ENCODE measurements at regions not wholly inside any gene's neighbourhood (a gene's known extent, or its start where the extent isn't known, plus 50 kb on each side); places are given as distances from the start of the nearest gene placed in this dataset.

DNA sequence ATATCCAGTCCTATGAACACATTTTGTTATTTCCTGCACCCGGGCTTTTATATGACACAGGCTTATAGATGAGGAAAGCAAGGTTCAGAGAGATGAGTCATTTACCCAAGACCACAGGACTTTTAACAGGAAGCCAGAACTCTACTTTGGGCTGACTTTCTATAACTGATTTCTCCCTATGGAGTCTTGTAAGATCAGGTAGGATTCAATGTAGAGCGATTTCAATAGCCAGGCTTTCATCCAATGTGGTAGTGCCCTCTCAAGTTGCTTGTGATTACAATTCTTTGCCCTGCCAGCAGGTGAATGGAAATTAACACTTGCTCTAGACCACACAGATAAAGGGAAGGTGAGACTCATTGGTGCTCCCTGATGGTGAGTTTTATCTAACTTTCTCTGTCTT lies 378.3 kb downstream of the INSC start:
- Histone ChIP-seq H3K9me3 (ENCODE audit: control insufficient read depth, insufficient read depth, low read length) (no peaks in the 10 kb centered on the region), H3K9ac (ENCODE audit: low read depth, low read length) (no peak overlapping the region), H3K27me3 (ENCODE audit: control insufficient read depth, insufficient read depth, low read length) (no peaks in the 10 kb centered on the region), H3K36me3 (ENCODE audit: control insufficient read depth, insufficient read depth, low read length) (no peaks in the 10 kb centered on the region), H3K4me1 (ENCODE audit: control insufficient read depth, insufficient read depth, low read length) (no peaks in the 10 kb centered on the region), H3K4me3 (ENCODE audit: low read depth, low read length) (no peak overlapping the region)

DNA sequence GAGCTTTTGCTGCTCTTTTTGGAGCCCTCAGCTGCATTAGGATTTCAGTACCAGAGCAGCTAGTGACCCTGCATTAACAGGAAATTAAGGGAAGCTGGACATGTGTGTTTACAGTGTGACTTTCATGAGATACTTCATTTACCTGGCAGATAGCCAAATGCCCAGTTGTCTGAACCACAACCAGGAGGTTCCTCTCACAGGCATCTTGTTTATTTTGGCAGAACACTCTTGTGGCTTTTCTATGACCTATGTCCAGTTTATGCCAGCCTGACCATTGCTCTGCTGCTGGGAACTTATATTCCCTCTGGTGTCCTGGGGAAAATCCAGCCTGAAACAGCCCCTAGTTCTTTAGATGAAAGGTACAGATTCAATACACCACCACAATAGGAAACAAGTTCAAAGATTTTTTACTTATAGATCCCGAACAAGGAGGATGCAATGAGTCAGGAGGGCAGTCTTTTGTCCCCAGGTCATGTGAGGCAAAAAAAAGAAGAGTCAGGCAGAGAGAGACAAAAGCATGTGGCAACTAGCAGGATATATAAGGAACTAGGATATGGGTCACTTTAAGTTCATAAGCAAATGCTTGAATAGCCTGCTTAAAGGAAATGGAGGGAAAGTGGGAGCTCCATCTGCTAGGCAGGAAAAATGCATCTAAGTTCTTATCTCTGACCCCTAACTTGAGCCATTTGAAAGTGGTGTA lies 379.3 kb downstream of the INSC start:
- no peaks in the 10 kb centered on the region for H3K27me3 ChIP-seq (ENCODE audit: control insufficient read depth, insufficient read depth, low read length)
- H3K4me3 ChIP-seq (ENCODE audit: low read depth, low read length): no peak overlapping the region
- no peak overlapping the region for H3K9ac ChIP-seq (ENCODE audit: low read depth, low read length)
- no peaks in the 10 kb centered on the region for H3K36me3 ChIP-seq (ENCODE audit: control insufficient read depth, insufficient read depth, low read length)
- H3K9me3 ChIP-seq (ENCODE audit: control insufficient read depth, insufficient read depth, low read length): no peaks in the 10 kb centered on the region
- H3K4me1 ChIP-seq (ENCODE audit: control insufficient read depth, insufficient read depth, low read length): no peaks in the 10 kb centered on the region

DNA sequence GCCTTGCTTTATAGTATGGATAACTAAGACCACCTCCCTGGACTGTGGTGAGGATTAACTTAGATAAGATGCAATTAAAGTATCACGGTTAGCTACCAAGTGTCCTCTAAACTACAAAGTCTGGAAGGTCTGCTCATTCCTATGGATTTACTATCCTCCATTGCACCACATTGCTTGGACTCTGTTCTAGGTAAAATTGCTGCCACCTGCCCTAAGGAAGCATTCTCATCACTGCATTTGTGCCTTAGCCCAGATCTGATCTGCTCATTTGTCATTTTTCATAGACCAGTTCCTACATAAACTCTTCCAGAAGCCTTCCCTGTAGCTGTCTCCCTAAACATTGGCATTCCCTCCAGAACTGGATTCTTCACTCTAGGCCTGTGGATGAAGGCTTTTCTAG lies 380.0 kb downstream of the INSC start:
- Histone ChIP-seq H3K36me3 (ENCODE audit: control insufficient read depth, insufficient read depth, low read length) (no peaks in the 10 kb centered on the region), H3K4me1 (ENCODE audit: control insufficient read depth, insufficient read depth, low read length) (no peaks in the 10 kb centered on the region), H3K9me3 (ENCODE audit: control insufficient read depth, insufficient read depth, low read length) (no peaks in the 10 kb centered on the region), H3K27me3 (ENCODE audit: control insufficient read depth, insufficient read depth, low read length) (no peaks in the 10 kb centered on the region), H3K4me3 (ENCODE audit: low read depth, low read length) (no peak overlapping the region), H3K9ac (ENCODE audit: low read depth, low read length) (no peak overlapping the region)

DNA sequence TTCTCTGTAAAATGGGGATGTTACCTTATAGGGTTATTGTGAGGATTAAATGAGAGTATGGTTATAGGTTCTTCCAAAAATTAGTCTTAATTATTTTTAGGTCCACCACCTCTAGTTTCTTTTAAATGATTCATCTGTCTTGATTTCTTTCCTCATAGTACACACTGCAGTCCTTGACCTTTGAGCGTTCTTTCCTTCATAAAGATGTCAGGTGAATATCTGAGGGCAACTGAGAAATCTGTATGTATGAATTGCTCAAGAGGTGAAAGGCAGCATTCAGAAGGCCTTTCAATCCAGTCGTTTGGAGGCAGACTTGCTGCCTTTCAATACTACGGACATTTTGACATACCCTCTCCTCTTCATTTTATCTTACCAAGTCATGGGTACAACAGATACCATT lies 380.7 kb downstream of the INSC start:
- H3K4me1 ChIP-seq (ENCODE audit: control insufficient read depth, insufficient read depth, low read length): no peaks in the 10 kb centered on the region
- no peaks in the 10 kb centered on the region for H3K27me3 ChIP-seq (ENCODE audit: control insufficient read depth, insufficient read depth, low read length)
- H3K4me3 ChIP-seq (ENCODE audit: low read depth, low read length): no peak overlapping the region
- no peaks in the 10 kb centered on the region for H3K36me3 ChIP-seq (ENCODE audit: control insufficient read depth, insufficient read depth, low read length)
- no peak overlapping the region for H3K9ac ChIP-seq (ENCODE audit: low read depth, low read length)
- H3K9me3 ChIP-seq (ENCODE audit: control insufficient read depth, insufficient read depth, low read length): no peaks in the 10 kb centered on the region

DNA sequence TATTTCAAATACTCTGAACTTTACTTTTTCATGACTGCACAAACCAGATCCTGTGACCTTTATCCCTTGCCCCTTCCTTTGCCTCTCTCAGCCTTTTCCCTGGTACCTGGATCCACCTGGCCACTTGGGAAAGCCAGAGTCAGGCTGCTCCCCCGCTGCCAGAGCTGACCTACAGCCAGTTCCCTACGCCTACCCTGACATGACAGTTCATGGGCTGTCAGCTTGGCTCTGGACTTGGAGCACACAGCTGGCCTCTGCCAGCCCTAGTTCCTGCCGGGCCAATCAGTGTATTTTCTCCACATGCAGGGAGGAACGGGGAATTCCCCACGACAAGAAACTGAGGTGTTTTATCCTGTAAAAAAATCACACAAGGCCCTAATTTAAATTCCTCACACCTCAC lies 382.6 kb downstream of the INSC start:
- Histone ChIP-seq H3K9me3 (ENCODE audit: control insufficient read depth, insufficient read depth, low read length) (no peaks in the 10 kb centered on the region), H3K27me3 (ENCODE audit: control insufficient read depth, insufficient read depth, low read length) (no peaks in the 10 kb centered on the region), H3K9ac (ENCODE audit: low read depth, low read length) (no peak overlapping the region), H3K36me3 (ENCODE audit: control insufficient read depth, insufficient read depth, low read length) (no peaks in the 10 kb centered on the region), H3K4me1 (ENCODE audit: control insufficient read depth, insufficient read depth, low read length) (no peaks in the 10 kb centered on the region), H3K4me3 (ENCODE audit: low read depth, low read length) (no peak overlapping the region)

DNA sequence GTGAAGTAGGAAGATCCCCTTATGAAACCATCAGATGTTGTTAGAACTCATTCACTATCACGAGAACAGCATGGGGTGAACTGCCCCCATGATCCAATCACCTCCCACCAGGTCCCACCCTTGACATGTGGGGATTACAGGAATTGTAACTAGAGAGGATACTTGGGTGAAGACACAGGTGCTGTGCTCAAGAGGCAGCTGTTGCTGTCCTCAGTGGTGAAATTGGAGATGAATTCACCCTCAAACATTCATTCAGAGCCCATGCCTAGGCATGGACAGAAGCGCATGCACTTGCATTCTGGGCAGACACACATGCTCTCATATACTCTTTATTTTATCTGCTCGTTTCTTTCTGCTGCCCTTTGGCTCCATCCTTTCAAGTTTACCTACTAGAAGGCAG lies 385.0 kb downstream of the INSC start:
- Histone ChIP-seq H3K36me3 (ENCODE audit: control insufficient read depth, insufficient read depth, low read length) (no peaks in the 10 kb centered on the region), H3K4me3 (ENCODE audit: low read depth, low read length) (no peak overlapping the region), H3K9me3 (ENCODE audit: control insufficient read depth, insufficient read depth, low read length) (no peaks in the 10 kb centered on the region), H3K27me3 (ENCODE audit: control insufficient read depth, insufficient read depth, low read length) (no peaks in the 10 kb centered on the region), H3K9ac (ENCODE audit: low read depth, low read length) (no peak overlapping the region), H3K4me1 (ENCODE audit: control insufficient read depth, insufficient read depth, low read length) (no peaks in the 10 kb centered on the region)

DNA sequence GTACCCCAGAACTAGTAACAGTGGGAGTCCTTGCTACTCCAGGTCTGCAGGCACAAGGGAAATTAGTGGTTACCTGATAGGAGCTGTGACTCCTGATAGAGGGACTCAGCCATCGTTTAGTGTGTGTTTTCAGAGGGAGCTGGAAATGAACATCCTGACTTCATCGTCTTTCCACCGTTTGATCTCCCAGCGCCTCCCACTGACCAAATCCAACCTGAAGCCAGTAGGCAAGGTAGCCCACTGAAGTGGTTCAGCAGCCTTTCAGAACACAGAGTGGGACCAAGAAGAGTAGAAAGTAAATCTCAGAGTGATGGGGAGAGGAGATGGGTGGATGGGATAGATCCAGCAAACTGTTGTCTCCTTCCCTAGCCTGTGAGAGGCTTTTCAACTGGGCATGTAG lies 385.9 kb downstream of the INSC start:
- Histone ChIP-seq H3K36me3 (ENCODE audit: control insufficient read depth, insufficient read depth, low read length) (no peaks in the 10 kb centered on the region), H3K9ac (ENCODE audit: low read depth, low read length) (no peak overlapping the region), H3K27me3 (ENCODE audit: control insufficient read depth, insufficient read depth, low read length) (no peaks in the 10 kb centered on the region), H3K4me3 (ENCODE audit: low read depth, low read length) (no peak overlapping the region), H3K9me3 (ENCODE audit: control insufficient read depth, insufficient read depth, low read length) (no peaks in the 10 kb centered on the region), H3K4me1 (ENCODE audit: control insufficient read depth, insufficient read depth, low read length) (no peaks in the 10 kb centered on the region)

DNA sequence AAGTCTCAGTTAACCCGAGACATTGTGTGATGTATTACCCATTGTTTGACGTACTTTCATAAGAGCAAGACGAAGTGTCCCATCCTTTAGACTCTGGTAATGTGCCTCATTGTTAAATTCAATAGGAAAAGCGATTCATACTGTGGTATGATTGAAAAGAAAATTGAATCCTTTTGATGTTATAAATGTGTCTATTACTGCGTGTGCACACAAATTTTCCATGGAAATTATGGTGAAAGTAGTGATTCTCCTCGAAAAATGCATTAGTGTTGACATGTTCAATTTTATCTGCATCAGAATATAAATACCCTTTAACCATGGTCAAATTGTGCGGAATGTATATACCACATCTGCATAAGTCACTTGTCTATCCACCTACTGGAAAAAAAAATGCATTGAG lies 386.8 kb downstream of the INSC start:
- Histone ChIP-seq H3K36me3 (ENCODE audit: control insufficient read depth, insufficient read depth, low read length) (no peaks in the 10 kb centered on the region), H3K4me1 (ENCODE audit: control insufficient read depth, insufficient read depth, low read length) (no peaks in the 10 kb centered on the region), H3K9ac (ENCODE audit: low read depth, low read length) (no peak overlapping the region), H3K9me3 (ENCODE audit: control insufficient read depth, insufficient read depth, low read length) (no peaks in the 10 kb centered on the region), H3K4me3 (ENCODE audit: low read depth, low read length) (no peak overlapping the region), H3K27me3 (ENCODE audit: control insufficient read depth, insufficient read depth, low read length) (no peaks in the 10 kb centered on the region)

DNA sequence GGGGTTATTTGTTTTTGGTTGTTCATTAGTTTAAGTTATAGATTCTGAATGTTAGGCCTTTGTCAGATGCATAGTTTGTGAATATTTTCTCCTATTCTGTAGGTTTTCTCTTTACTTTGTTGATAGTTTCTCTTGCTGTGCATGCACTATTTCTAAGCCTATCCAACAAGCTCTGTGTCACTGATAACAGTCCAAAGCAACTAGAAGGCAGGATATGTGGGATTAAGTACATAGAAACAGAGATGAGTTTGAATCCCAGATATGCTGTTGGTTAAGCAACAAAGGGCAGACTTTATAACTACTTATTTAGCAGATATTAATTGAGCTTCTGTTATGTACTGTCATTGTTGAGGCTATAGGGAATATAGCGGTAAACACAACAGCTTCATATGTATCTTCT lies 390.4 kb downstream of the INSC start:
- no peaks in the 10 kb centered on the region for H3K27me3 ChIP-seq (ENCODE audit: control insufficient read depth, insufficient read depth, low read length)
- H3K9ac ChIP-seq (ENCODE audit: low read depth, low read length): no peak overlapping the region
- no peaks in the 10 kb centered on the region for H3K9me3 ChIP-seq (ENCODE audit: control insufficient read depth, insufficient read depth, low read length)
- H3K4me3 ChIP-seq (ENCODE audit: low read depth, low read length): no peak overlapping the region
- no peaks in the 10 kb centered on the region for H3K36me3 ChIP-seq (ENCODE audit: control insufficient read depth, insufficient read depth, low read length)
- no peaks in the 10 kb centered on the region for H3K4me1 ChIP-seq (ENCODE audit: control insufficient read depth, insufficient read depth, low read length)

DNA sequence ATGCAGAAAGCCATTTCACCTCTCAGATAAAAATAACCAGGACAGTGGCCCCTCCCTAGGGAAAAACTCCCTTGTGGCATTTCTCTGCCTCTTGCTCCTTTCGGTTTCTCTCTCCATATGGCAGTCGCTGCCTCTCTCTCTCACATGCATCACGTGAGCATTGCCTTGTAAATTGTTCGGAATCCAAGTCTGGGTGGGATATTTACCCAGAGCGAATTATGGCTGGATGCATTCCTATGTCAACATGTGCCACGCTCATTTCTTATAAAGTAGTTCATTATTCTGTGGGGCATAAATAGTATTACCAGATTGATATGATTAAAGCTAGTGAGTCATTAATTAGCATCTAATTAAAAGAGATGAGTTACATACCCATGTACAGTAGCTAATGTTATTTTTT lies 392.9 kb downstream of the INSC start:
- no peak overlapping the region for H3K4me3 ChIP-seq (ENCODE audit: low read depth, low read length)
- H3K9ac ChIP-seq (ENCODE audit: low read depth, low read length): no peak overlapping the region
- no peaks in the 10 kb centered on the region for H3K36me3 ChIP-seq (ENCODE audit: control insufficient read depth, insufficient read depth, low read length)
- no peaks in the 10 kb centered on the region for H3K4me1 ChIP-seq (ENCODE audit: control insufficient read depth, insufficient read depth, low read length)
- no peaks in the 10 kb centered on the region for H3K9me3 ChIP-seq (ENCODE audit: control insufficient read depth, insufficient read depth, low read length)
- H3K27me3 ChIP-seq (ENCODE audit: control insufficient read depth, insufficient read depth, low read length): no peaks in the 10 kb centered on the region

DNA sequence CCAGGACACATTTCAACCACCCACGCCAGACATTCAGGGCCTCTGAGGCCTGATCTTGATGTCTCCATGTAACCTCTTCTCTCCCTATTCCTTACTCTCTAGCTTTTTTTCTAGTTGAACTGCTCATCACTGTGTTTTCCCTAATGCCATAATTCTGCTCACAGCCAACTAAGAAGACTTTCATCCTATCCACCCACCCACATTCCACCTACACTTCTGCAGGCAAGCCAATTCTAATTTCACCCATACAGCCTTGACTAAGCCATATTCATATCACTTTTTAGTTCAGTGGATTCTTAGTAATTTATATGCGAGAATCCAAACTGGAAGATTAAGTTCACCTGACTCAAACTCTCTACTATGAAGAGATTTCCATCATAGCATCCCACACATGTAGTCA lies 394.4 kb downstream of the INSC start:
- no peaks in the 10 kb centered on the region for H3K4me1 ChIP-seq (ENCODE audit: control insufficient read depth, insufficient read depth, low read length)
- no peaks in the 10 kb centered on the region for H3K36me3 ChIP-seq (ENCODE audit: control insufficient read depth, insufficient read depth, low read length)
- no peaks in the 10 kb centered on the region for H3K27me3 ChIP-seq (ENCODE audit: control insufficient read depth, insufficient read depth, low read length)
- H3K9ac ChIP-seq (ENCODE audit: low read depth, low read length): no peak overlapping the region
- H3K9me3 ChIP-seq (ENCODE audit: control insufficient read depth, insufficient read depth, low read length): no peaks in the 10 kb centered on the region
- H3K4me3 ChIP-seq (ENCODE audit: low read depth, low read length): no peak overlapping the region

DNA sequence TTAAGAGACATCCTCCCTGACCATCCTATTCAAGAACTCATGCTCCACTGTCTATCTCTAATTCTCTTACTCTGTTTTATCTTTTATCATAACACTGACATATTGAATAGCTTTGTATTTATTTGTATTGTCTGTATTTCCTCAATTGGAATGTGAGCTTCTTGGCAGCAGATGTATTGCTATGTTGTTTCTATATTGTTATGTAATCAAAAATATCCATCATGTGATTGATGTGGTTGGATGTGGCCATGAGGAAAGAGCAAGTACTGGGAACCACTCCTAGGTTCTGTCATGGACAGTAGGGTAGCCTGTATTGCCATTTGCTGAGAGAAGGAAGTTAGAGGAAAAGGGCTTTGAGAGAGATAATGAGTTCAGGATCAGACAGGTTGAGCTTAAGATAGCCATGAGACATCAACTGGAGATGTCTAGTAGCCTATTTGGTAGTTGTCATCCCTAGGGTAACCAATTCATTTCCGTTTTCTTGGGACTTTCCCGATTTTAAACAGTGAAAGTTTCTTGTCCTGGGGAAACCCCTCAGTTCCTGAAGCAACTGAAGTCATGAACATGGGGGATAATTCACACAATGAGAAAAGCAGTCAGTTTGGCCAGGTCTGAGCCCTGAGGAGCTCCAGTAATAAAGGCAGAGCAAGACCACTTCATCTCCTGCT lies 404.5 kb downstream of the INSC start:
- no peak overlapping the region for H3K4me3 ChIP-seq (ENCODE audit: low read depth, low read length)
- H3K27me3 ChIP-seq (ENCODE audit: control insufficient read depth, insufficient read depth, low read length): no peaks in the 10 kb centered on the region
- H3K9ac ChIP-seq (ENCODE audit: low read depth, low read length): no peak overlapping the region
- no peaks in the 10 kb centered on the region for H3K36me3 ChIP-seq (ENCODE audit: control insufficient read depth, insufficient read depth, low read length)
- H3K9me3 ChIP-seq (ENCODE audit: control insufficient read depth, insufficient read depth, low read length): no peaks in the 10 kb centered on the region
- peaks cover 5% of the 10 kb centered on the region for H3K4me1 ChIP-seq (ENCODE audit: control insufficient read depth, insufficient read depth, low read length)

All from iPS-15b (cell line).